Testis (tissue), 2 donors: ENCODE measurements at regions not wholly inside any gene's neighbourhood (a gene's known extent, or its start where the extent isn't known, plus 50 kb on each side); places are given as distances from the start of the nearest gene placed in this dataset.

Experiments
- POLR2A ChIP-seq: fragments of 450-650 bp; IDR thresholded peaks from one replicate; pipeline ENCODE4 v1.6.1; 2017; ENCODE audit warnings: antibody characterized with exemption, mild to moderate bottlenecking, moderate library complexity
- TF ChIP-seq, protein P1 (sequence below), 3 experiments: fragments of 450-650 bp in 2 of 3; fragments of 200-600 bp in 1 of 3; sonication (generic) in 1 of 3; IDR thresholded peaks; one replicate each; pipeline ENCODE4 v1.5.1; 2016 to 2019; ENCODE audit warnings: antibody characterized with exemption in 3 of 3, mild to moderate bottlenecking in 2 of 3, moderate library complexity in 1 of 3

DNA sequence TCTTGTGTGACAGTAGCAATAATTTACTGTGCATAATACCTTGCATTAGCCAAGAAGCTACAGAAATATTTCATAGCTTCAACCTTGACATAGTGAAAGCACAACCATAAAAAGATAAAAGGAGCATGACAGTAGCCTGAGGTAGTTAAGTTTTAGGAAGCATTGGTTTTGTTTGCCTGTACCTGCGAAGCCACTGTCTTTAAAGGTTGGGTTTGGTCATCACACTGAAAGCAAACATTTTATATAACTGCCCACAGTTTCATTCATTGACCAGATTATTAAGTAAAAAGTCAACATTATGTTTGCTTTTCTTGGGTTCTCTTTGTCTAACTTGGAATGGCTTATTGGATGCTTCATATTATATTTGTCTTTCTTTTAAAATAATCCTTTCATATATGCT, 450.1 kb upstream of the IL12A start:
- TF ChIP-seq POLR2A, result no peak
- TF ChIP-seq, protein P1, sequence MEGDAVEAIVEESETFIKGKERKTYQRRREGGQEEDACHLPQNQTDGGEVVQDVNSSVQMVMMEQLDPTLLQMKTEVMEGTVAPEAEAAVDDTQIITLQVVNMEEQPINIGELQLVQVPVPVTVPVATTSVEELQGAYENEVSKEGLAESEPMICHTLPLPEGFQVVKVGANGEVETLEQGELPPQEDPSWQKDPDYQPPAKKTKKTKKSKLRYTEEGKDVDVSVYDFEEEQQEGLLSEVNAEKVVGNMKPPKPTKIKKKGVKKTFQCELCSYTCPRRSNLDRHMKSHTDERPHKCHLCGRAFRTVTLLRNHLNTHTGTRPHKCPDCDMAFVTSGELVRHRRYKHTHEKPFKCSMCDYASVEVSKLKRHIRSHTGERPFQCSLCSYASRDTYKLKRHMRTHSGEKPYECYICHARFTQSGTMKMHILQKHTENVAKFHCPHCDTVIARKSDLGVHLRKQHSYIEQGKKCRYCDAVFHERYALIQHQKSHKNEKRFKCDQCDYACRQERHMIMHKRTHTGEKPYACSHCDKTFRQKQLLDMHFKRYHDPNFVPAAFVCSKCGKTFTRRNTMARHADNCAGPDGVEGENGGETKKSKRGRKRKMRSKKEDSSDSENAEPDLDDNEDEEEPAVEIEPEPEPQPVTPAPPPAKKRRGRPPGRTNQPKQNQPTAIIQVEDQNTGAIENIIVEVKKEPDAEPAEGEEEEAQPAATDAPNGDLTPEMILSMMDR (IDR thresholded peaks at IDR 0.05), result no peak
